ENCODE measurements at regions not wholly inside any gene's neighbourhood (a gene's known extent, or its start where the extent isn't known, plus 50 kb on each side); places are given as distances from the start of the nearest gene placed in this dataset.

DNA sequence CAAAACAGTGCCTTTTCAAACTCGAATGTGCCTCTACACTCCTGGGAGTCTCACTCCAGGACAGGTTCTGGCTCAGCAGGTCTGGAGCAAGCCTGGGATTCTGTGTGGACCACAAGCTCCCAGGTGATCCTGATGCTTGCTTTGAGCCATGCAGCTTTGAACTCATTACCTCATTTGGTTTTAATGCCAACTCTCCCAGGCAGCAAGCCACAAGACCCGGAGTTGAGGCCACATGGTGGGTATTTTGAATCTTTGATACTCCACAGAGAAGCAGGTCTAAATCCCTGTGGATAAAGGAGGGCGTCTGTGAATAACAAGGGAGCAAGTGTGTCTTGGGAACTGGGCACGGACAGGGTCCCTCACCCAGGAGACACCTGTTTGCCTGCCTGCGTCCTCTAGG lies 205.4 kb upstream of the CST7 start:
- Histone ChIP-seq H3K4me1 (peaks cover 17% of the 10 kb centered on the region), H3K36me3 (no peaks in the 10 kb centered on the region), H3K9me3 (ENCODE audit: low read depth) (no peaks in the 10 kb centered on the region), H3F3A (ENCODE audit: low read depth) (no peaks in the 10 kb centered on the region), H3K4me2 (no peak overlapping the region), H3K79me2 (ENCODE audit: low read depth) (no peaks in the 10 kb centered on the region), H4K20me1 (ENCODE audit: low read depth) (no peaks in the 10 kb centered on the region), H3K27ac (no peak overlapping the region), H3K27me3 (no peaks in the 10 kb centered on the region), H2AFZ (replicated peaks) (no peak overlapping the region), H3K9ac (no peak overlapping the region), H3K4me3 (no peak overlapping the region)
- Mint-ChIP-seq H3K4me3 (no peak overlapping the region), H3K36me3 (no peaks in the 10 kb centered on the region), H3K4me1 (peaks cover 35% of the 10 kb centered on the region), H3K27ac (no peak overlapping the region), H3K9me3 (no peaks in the 10 kb centered on the region), H3K27me3 (ENCODE audit: insufficient read depth, low read depth) (peaks cover 2% of the 10 kb centered on the region)
- TF ChIP-seq EZH2 (IDR thresholded peaks at IDR 0.05) (no peak), EZH2phosphoT487 (IDR thresholded peaks at IDR 0.05) (no peak)
- TF ChIP-seq, protein P1, sequence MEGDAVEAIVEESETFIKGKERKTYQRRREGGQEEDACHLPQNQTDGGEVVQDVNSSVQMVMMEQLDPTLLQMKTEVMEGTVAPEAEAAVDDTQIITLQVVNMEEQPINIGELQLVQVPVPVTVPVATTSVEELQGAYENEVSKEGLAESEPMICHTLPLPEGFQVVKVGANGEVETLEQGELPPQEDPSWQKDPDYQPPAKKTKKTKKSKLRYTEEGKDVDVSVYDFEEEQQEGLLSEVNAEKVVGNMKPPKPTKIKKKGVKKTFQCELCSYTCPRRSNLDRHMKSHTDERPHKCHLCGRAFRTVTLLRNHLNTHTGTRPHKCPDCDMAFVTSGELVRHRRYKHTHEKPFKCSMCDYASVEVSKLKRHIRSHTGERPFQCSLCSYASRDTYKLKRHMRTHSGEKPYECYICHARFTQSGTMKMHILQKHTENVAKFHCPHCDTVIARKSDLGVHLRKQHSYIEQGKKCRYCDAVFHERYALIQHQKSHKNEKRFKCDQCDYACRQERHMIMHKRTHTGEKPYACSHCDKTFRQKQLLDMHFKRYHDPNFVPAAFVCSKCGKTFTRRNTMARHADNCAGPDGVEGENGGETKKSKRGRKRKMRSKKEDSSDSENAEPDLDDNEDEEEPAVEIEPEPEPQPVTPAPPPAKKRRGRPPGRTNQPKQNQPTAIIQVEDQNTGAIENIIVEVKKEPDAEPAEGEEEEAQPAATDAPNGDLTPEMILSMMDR (IDR thresholded peaks at IDR 0.05): no peak
- DNase-seq (ENCODE audit: low spot score): no peak

DNA sequence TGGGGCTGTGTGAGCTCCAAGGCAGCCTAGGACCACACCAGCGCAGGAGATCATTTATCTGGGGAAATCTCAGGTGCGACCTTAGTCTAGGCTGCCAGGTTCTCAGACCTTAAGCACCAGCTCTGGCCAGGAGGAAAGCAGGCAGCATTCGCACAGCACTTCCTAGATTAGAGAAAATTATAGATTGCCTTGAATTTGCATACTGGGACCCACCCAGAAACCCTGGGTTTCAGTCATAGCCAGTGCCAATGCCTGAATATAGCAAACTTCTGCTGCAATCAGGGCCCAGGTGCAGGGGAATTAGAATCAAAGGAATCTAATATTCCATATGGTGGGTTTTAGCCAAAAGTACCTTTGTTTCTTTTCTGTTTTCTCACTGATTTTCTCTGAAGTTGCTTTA lies 204.3 kb upstream of the CST7 start:
- Histone ChIP-seq H3K36me3 (no peaks in the 10 kb centered on the region), H3K79me2 (ENCODE audit: low read depth) (no peaks in the 10 kb centered on the region), H4K20me1 (ENCODE audit: low read depth) (no peaks in the 10 kb centered on the region), H3K4me2 (no peak overlapping the region), H3K9ac (no peak overlapping the region), H3K27me3 (no peaks in the 10 kb centered on the region), H3F3A (ENCODE audit: low read depth) (no peaks in the 10 kb centered on the region), H3K9me3 (ENCODE audit: low read depth) (no peaks in the 10 kb centered on the region), H2AFZ (replicated peaks) (no peak overlapping the region), H3K4me1 (peaks cover 17% of the 10 kb centered on the region), H3K4me3 (no peak overlapping the region), H3K27ac (no peak overlapping the region)
- TF ChIP-seq, protein P1 (IDR thresholded peaks at IDR 0.05): no peak
- TF ChIP-seq EZH2 (IDR thresholded peaks at IDR 0.05): no peak
- H3K27me3 Mint-ChIP-seq (ENCODE audit: insufficient read depth, low read depth): peaks cover 2% of the 10 kb centered on the region
- no peak for DNase-seq (ENCODE audit: low spot score)
- no peaks in the 10 kb centered on the region for H3K9me3 Mint-ChIP-seq
- H3K4me1 Mint-ChIP-seq: peaks cover 29% of the 10 kb centered on the region
- H3K4me3 Mint-ChIP-seq: no peak overlapping the region
- H3K27ac Mint-ChIP-seq: no peak overlapping the region
- H3K36me3 Mint-ChIP-seq: no peaks in the 10 kb centered on the region

DNA sequence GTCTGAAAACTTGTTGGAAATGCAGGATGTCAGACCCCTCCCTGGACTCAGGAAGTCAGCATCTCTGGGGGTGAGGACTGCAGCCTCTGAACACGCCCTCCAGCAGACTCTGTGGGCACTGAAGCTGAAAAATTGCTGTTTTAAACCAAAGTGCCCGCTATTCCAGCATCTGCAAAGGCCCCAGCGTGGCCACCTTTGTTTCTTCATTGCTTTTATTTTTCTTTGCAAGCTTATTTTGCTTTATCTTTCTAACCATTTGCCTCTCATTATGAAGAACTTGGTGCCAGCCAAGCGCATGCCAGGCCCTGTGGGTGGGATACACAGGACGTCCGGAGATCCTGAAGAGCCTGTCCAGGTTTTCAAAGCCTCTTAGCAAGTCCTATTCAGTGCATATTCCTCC lies 203.9 kb upstream of the CST7 start:
- Mint-ChIP-seq H3K36me3 (no peaks in the 10 kb centered on the region), H3K9me3 (no peaks in the 10 kb centered on the region), H3K27ac (no peak overlapping the region), H3K4me1 (peaks cover 28% of the 10 kb centered on the region), H3K27me3 (ENCODE audit: insufficient read depth, low read depth) (peaks cover 2% of the 10 kb centered on the region), H3K4me3 (no peak overlapping the region)
- Histone ChIP-seq H3K4me3 (no peak overlapping the region), H3K4me1 (peaks cover 17% of the 10 kb centered on the region), H3K4me2 (no peak overlapping the region), H3K9me3 (ENCODE audit: low read depth) (no peaks in the 10 kb centered on the region), H3K27ac (no peak overlapping the region), H2AFZ (replicated peaks) (no peak overlapping the region), H3K36me3 (no peaks in the 10 kb centered on the region), H4K20me1 (ENCODE audit: low read depth) (no peaks in the 10 kb centered on the region), H3K9ac (no peak overlapping the region), H3K27me3 (no peaks in the 10 kb centered on the region), H3F3A (ENCODE audit: low read depth) (no peaks in the 10 kb centered on the region), H3K79me2 (ENCODE audit: low read depth) (no peaks in the 10 kb centered on the region)
- no peak for DNase-seq (ENCODE audit: low spot score)
- TF ChIP-seq EZH2 (IDR thresholded peaks at IDR 0.05) (no peak), EZH2phosphoT487 (IDR thresholded peaks at IDR 0.05) (no peak)
- TF ChIP-seq, protein P1 (IDR thresholded peaks at IDR 0.05): no peak

Data from neural progenitor cell (in vitro differentiated cells).